HG03469 (cell line): ENCODE measurements at regions not wholly inside any gene's neighbourhood (a gene's known extent, or its start where the extent isn't known, plus 50 kb on each side); places are given as distances from the start of the nearest gene placed in this dataset.
"Not testable (repeated sequence)": the region's sequence is repeated elsewhere in the genome, so short reads cannot be mapped to it uniquely, and the experiment has no call there.

Source experiments
- ATAC-seq: cut with Tn5 transposase; IDR thresholded peaks from one replicate; pipeline ENCODE4 v1.9.1; 2021; ENCODE audit warnings: mild to moderate bottlenecking, moderate library complexity, moderate number of reproducible peaks; ENCODE audit not compliant: unreplicated experiment

- no peak for ATAC-seq
Measured at GRCh38 chrY:7417946-7418345, 506.4 kb upstream of the AMELY start.

- no peak for ATAC-seq
Measured at GRCh38 chrY:7416406-7416805, 504.9 kb upstream of the AMELY start.

GRCh38 chrY:7415157-7415633 is 503.6 kb upstream of the AMELY start:
- no peak for ATAC-seq

GRCh38 chrY:7390056-7390455 is 478.5 kb upstream of the AMELY start:
- ATAC-seq: no peak

- ATAC-seq: no peak
Measured at GRCh38 chrY:7382988-7383387, 471.4 kb upstream of the AMELY start.

- no peak for ATAC-seq
Measured at GRCh38 chrY:7377091-7377490, 465.5 kb upstream of the AMELY start.

- ATAC-seq: not testable (repeated sequence)
Measured at GRCh38 chrY:7374485-7374884, 462.9 kb upstream of the AMELY start.

- ATAC-seq: not testable (repeated sequence)
Measured at GRCh38 chrY:7371953-7372352, 460.4 kb upstream of the AMELY start.

- not testable (repeated sequence) for ATAC-seq
Measured at GRCh38 chrY:7371026-7371425, 459.5 kb upstream of the AMELY start.

- no peak for ATAC-seq
Measured at GRCh38 chrY:7359520-7359919, 448.0 kb upstream of the AMELY start.

- ATAC-seq: no peak
Measured at GRCh38 chrY:7358103-7358752, 446.7 kb upstream of the AMELY start.

GRCh38 chrY:7355891-7356290 is 444.3 kb upstream of the AMELY start:
- not testable (repeated sequence) for ATAC-seq

GRCh38 chrY:7344661-7345060 is 433.1 kb upstream of the AMELY start:
- ATAC-seq: no peak

GRCh38 chrY:7343261-7343660 is 431.7 kb upstream of the AMELY start:
- ATAC-seq: no peak

- ATAC-seq: not testable (repeated sequence)
Measured at GRCh38 chrY:7342732-7343131, 431.2 kb upstream of the AMELY start.

GRCh38 chrY:7339391-7340087 is 428.0 kb upstream of the AMELY start:
- ATAC-seq: no peak

GRCh38 chrY:7336023-7336873 is 424.7 kb upstream of the AMELY start:
- no peak for ATAC-seq

- ATAC-seq: no peak
Measured at GRCh38 chrY:7334449-7334848, 422.9 kb upstream of the AMELY start.

- no peak for ATAC-seq
Measured at GRCh38 chrY:7326296-7327246, 415.0 kb upstream of the AMELY start.

- ATAC-seq: no peak
Measured at GRCh38 chrY:7325531-7325930, 414.0 kb upstream of the AMELY start.
